ENCODE measurements at regions not wholly inside any gene's neighbourhood (a gene's known extent, or its start where the extent isn't known, plus 50 kb on each side); places are given as distances from the start of the nearest gene placed in this dataset.

DNA sequence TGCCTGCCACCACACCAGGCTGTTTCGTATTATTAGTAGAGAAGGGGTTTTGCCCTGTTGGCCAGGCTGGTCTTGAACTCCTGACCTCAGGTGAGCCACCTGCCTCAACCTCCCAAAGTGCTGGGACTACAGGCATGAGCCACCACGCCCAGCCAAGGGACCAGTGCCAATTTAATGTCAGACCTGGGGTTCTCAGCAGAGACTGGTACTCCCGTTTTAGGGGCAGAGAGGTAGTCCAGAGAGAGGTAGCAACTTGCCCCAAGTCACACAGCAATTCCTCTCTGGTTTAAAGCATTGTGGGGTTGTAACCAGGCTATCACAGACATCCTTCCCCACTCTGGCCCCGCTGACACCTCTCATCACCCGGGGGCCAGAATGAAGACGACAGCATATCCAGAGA is 112.1 kb downstream of the PTPRS start:
- intact Hi-C loops (cut with DNase I), result no loop called here
- H3K36me3 ChIP-seq, result no peaks in the 10 kb centered on the region

GRCh38 chr19:5225486-5226345 is 114.9 kb downstream of the PTPRS start:
- H3K4me3 ChIP-seq, result no peak overlapping the region
- no peaks in the 10 kb centered on the region for H3K4me1 ChIP-seq (ENCODE audit: insufficient read depth)
- WGBS, 3 donors, result 78 to 86% (median 81%) methylated on average over 21 to 28 of the region's 28 CpGs
- TF ChIP-seq POLR2A (IDR thresholded peaks at IDR 0.05) (no peak), CTCF (IDR thresholded peaks at IDR 0.05) (no peak), EP300 (IDR thresholded peaks at IDR 0.05) (no peak)
- no peaks in the 10 kb centered on the region for H3K9me3 ChIP-seq
- H3K27me3 ChIP-seq, result no peaks in the 10 kb centered on the region
- no peaks in the 10 kb centered on the region for H3K36me3 ChIP-seq
- H3K27ac ChIP-seq, result no peak overlapping the region
- intact Hi-C loops (cut with DNase I), result no loop called here
- DNase-seq, result no peak

More for the DNA sequence above, 112.1 kb downstream of the PTPRS start:
- no peak overlapping the region for H3K4me3 ChIP-seq
- no peaks in the 10 kb centered on the region for H3K27me3 ChIP-seq
- TF ChIP-seq EP300 (IDR thresholded peaks at IDR 0.05) (no peak), CTCF (IDR thresholded peaks at IDR 0.05) (no peak), POLR2A (IDR thresholded peaks at IDR 0.05) (no peak)
- no peaks in the 10 kb centered on the region for H3K4me1 ChIP-seq (ENCODE audit: insufficient read depth)
- H3K27ac ChIP-seq, result no peak overlapping the region
- DNase-seq, result no peak
- WGBS, 3 donors, result 88 to 92% (median 92%) methylated on average over 6 of the region's 6 CpGs
- no peaks in the 10 kb centered on the region for H3K9me3 ChIP-seq

GRCh38 chr19:5224480-5224879 is 116.1 kb downstream of the PTPRS start:
- no peak for DNase-seq
- no peak overlapping the region for H3K27ac ChIP-seq
- intact Hi-C loops (cut with DNase I), result no loop called here
- 93 to 94% (median 93%) methylated on average over 6 of the region's 6 CpGs for WGBS, 3 donors
- TF ChIP-seq CTCF (IDR thresholded peaks at IDR 0.05), result no peak
- no peak for TF ChIP-seq POLR2A (IDR thresholded peaks at IDR 0.05)
- H3K4me1 ChIP-seq (ENCODE audit: insufficient read depth), result no peaks in the 10 kb centered on the region
- H3K36me3 ChIP-seq, result no peaks in the 10 kb centered on the region
- H3K4me3 ChIP-seq, result no peak overlapping the region
- H3K9me3 ChIP-seq, result no peaks in the 10 kb centered on the region
- no peaks in the 10 kb centered on the region for H3K27me3 ChIP-seq

DNA sequence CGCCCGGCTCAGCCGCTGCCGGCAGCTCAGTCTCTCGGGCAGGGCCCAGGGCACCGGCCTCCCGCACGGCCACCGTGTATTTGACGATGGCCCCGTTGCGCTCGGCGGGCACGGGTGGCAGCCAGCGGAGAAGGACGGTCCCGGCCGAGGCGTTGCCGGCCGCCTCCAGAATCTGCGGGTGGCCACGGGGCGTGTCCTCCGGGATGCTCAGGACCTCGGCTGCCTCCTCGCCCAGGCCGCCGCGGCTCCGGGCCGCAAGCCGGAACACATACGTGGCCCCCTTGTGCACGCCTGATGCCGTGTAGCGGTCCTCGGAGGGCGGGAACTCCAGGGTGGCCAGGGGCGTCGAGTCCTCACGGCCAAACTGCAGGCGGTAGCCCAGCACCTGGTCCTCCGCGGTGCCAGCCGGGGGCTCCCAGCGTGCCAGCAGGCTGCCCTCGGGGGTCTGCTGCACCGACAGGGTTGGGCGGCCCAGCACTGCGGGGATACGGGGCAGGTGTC is 117.7 kb downstream of the PTPRS start:
- Histone ChIP-seq H3K4me1 (ENCODE audit: insufficient read depth) (no peaks in the 10 kb centered on the region), H3K36me3 (no peaks in the 10 kb centered on the region), H3K4me3 (no peak overlapping the region), H3K9me3 (no peaks in the 10 kb centered on the region), H3K27me3 (no peaks in the 10 kb centered on the region), H3K27ac (no peak overlapping the region)
- DNase-seq, result no peak
- intact Hi-C loops (cut with DNase I), result no loop called here
- WGBS, 3 donors, result 95% methylated on average over 52 to 53 of the region's 53 CpGs
- TF ChIP-seq EP300 (IDR thresholded peaks at IDR 0.05) (no peak), POLR2A (IDR thresholded peaks at IDR 0.05) (no peak), CTCF (IDR thresholded peaks at IDR 0.05) (no peak)

Data from ovary (tissue), 7 donors.